H1 (cell line): ENCODE measurements at regions not wholly inside any gene's neighbourhood (a gene's known extent, or its start where the extent isn't known, plus 50 kb on each side); places are given as distances from the start of the nearest gene placed in this dataset.

Experiments used
- ASH2L ChIP-seq: fragments of 200-600, 300-600 bp; sonication (generic); IDR thresholded peaks from one replicate; pipeline ENCODE4 v1.7.1; 2017; ENCODE audit warnings: low read length
- CREB1 ChIP-seq: IDR thresholded peaks from 2 replicates; pipeline ENCODE4 v1.6.1; 2012; ENCODE audit warnings: inconsistent platforms
- HDAC2 ChIP-seq, 2 experiments: fragments of 300-600 bp in 1 of 2; sonication (generic) in 1 of 2; IDR thresholded peaks; 2 replicates each; pipeline ENCODE4 v1.6.1; 2011 to 2012; ENCODE audit warnings: low read depth in 2 of 2, low read length in 2 of 2, mild to moderate bottlenecking in 2 of 2, moderate library complexity in 2 of 2, borderline replicate concordance in 1 of 2, inconsistent platforms in 1 of 2
- NANOG ChIP-seq: IDR thresholded peaks from 2 replicates; pipeline ENCODE4 v1.6.1; 2011; ENCODE audit warnings: low read length, low read depth, mild to moderate bottlenecking, inconsistent platforms; ENCODE audit not compliant: insufficient read depth, poor library complexity, severe bottlenecking
- RBBP5 ChIP-seq: IDR thresholded peaks from 2 replicates; pipeline ENCODE4 v1.7.1; 2012; ENCODE audit warnings: low read depth, mild to moderate bottlenecking, inconsistent platforms, low read length, moderate library complexity, borderline replicate concordance
- RNF2 ChIP-seq: fragments of 200-900, 300-1000 bp; sonication (generic); IDR thresholded peaks from 2 replicates; pipeline ENCODE4 v1.7.1; 2016; ENCODE audit warnings: borderline replicate concordance, low read depth, mild to moderate bottlenecking, antibody characterized with exemption, low read length; ENCODE audit not compliant: poor library complexity, severe bottlenecking; ENCODE audit errors: missing control alignments

DNA sequence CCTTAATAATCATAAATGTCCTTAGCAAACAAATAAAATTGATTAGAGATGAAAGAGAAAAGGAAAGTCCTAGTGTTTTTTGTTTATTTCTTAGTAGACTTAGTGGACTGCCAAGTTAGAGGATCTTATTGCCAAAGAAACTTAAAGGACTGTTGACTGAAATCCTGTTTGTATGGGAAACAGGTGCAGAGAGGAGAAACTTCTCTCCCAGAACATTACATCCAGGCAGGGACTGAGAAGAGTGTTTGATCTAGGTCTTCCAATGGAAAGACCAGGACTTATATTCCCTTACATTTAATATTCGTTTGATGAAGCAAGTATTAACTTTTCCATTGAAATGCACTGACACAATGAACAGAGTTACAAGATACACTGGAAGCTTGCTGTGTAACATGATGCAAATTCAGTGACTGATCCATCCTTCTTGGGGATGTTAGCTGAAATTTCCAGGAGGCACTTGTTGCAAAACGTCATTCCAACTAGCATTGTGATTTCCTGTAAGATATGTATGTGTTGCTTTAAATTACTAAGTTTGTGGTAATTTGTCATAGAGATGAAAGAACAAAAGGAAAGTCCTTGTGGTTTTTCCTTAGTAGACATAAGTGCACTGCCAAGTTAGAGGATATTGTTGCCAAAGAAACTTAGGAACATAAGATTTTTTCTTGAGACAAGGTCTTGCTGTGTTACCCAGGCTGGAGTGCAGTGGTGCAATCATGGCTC lies 505.6 kb downstream of the STIM2 start (continued):
- no peak for TF ChIP-seq HDAC2 (IDR thresholded peaks at IDR 0.05; ENCODE audit: borderline replicate concordance in 1 of 2, low read depth in 2 of 2, low read length in 2 of 2)
- TF ChIP-seq RBBP5: no peak
- TF ChIP-seq ASH2L: no peak
- TF ChIP-seq NANOG: no peak
- no peak for TF ChIP-seq CREB1
- no peak for TF ChIP-seq RNF2
